OCI-LY7 (cell line): ENCODE measurements at regions not wholly inside any gene's neighbourhood (a gene's known extent, or its start where the extent isn't known, plus 50 kb on each side); places are given as distances from the start of the nearest gene placed in this dataset.

Source experiments
- BruUV-seq: library from RNA; stranded (reverse); fragments of 400-500 nt; replicated peaks from 2 replicates; lab custom pipeline; 2021; lab: Mats Ljungman, UMichigan
- CTCF ChIA-PET: fragments of 300-600 bp; sonication (Branson Sonifier 250); formaldehyde crosslinking; loops from one replicate; lab custom pipeline; 2022; ENCODE audit warnings: antibody characterized with exemption; ENCODE audit not compliant: unreplicated experiment; lab: Charles Lee
- POLR2A ChIA-PET: fragments of 300-600 bp; sonication (Branson Sonifier 250); formaldehyde crosslinking; loops from one replicate; lab custom pipeline; 2022; ENCODE audit warnings: antibody characterized with exemption; lab: Charles Lee
- DNase-seq: peaks from one replicate; pipeline ENCODE4 v3.0.0-alpha.2; 2015; ENCODE audit warnings: low spot score
- H2AFZ ChIP-seq: fragments of 200-600 bp; sonication (generic), shearing (Covaris generic); 2 replicates; pipeline ENCODE4 v1.6.1; 2014; ENCODE audit warnings: mild to moderate bottlenecking, antibody characterized with exemption, low read length, moderate library complexity
- H3K27ac ChIP-seq: fragments of 200-600 bp; sonication (generic); 2 replicates; pipeline ENCODE4 v1.5.1; 2014; ENCODE audit warnings: mixed run types, low read depth, mild to moderate bottlenecking, moderate library complexity, low read length, inconsistent platforms; ENCODE audit not compliant: poor library complexity, severe bottlenecking
- H3K36me3 ChIP-seq: fragments of 200-600 bp; sonication (generic); 2 replicates; pipeline ENCODE4 v1.6.1; 2014; ENCODE audit warnings: mild to moderate bottlenecking, antibody characterized with exemption, low read length, moderate library complexity, mixed read lengths; ENCODE audit not compliant: insufficient read depth
- H3K4me1 ChIP-seq: fragments of 200-600 bp; sonication (generic); 2 replicates; pipeline ENCODE4 v1.5.1; 2014; ENCODE audit warnings: mild to moderate bottlenecking, low read length; ENCODE audit not compliant: insufficient read depth, poor library complexity, severe bottlenecking
- H3K4me2 ChIP-seq: fragments of 200-600 bp; sonication (generic); 2 replicates; pipeline ENCODE4 v1.6.1; 2014; ENCODE audit warnings: mild to moderate bottlenecking, low read length
- H3K4me3 ChIP-seq: fragments of 200-600 bp; sonication (generic); 2 replicates; pipeline ENCODE4 v1.5.1; 2014; ENCODE audit warnings: mild to moderate bottlenecking, low read depth, low read length; ENCODE audit not compliant: poor library complexity, severe bottlenecking
- H3K79me2 ChIP-seq: fragments of 200-600 bp; sonication (generic); 2 replicates; pipeline ENCODE4 v1.6.1; 2016; ENCODE audit warnings: low read depth, mild to moderate bottlenecking, low read length, moderate library complexity, mixed read lengths; ENCODE audit not compliant: insufficient read depth
- H3K9me2 ChIP-seq: fragments of 200-600 bp; sonication (generic); 2 replicates; pipeline ENCODE4 v1.6.1; 2016; ENCODE audit warnings: mild to moderate bottlenecking, low read length, mixed read lengths; ENCODE audit not compliant: insufficient read depth
- H3K9me3 ChIP-seq: fragments of 200-600 bp; sonication (generic); 2 replicates; pipeline ENCODE4 v1.6.1; 2014; ENCODE audit warnings: mild to moderate bottlenecking, mixed run types, low read length, mixed read lengths
- H4K20me1 ChIP-seq: fragments of 200-600 bp; sonication (generic); 2 replicates; pipeline ENCODE4 v1.6.1; 2014; ENCODE audit warnings: mild to moderate bottlenecking, antibody characterized with exemption, low read length, moderate library complexity, mixed read lengths; ENCODE audit not compliant: insufficient read depth
- CTCF ChIP-seq: fragments of 200-600 bp; sonication (generic); conservative IDR thresholded peaks from 2 replicates; pipeline ENCODE4 v1.5.1; 2014; ENCODE audit warnings: mild to moderate bottlenecking, antibody characterized with exemption, low read length, moderate library complexity, mixed read lengths
- EZH2phosphoT487 ChIP-seq: fragments of 200-600 bp; sonication (generic); IDR thresholded peaks from 2 replicates; pipeline ENCODE4 v1.6.1; 2018; ENCODE audit warnings: low read depth, borderline replicate concordance, mild to moderate bottlenecking, mixed run types, antibody characterized with exemption, low read length, moderate library complexity, mixed read lengths
- intact Hi-C: fragments of 100-400 bp; cut with micrococcal nuclease; formaldehyde crosslinking; loops from one replicate; pipeline ENCODE4 v1.10.0; 2022; ENCODE audit not compliant: unreplicated experiment

- H3K79me2 ChIP-seq, result no peaks in the 10 kb centered on the region
Measured at GRCh38 chr20:6559791-6560190, 207.7 kb upstream of the BMP2 start.

GRCh38 chr20:6558341-6558740, 209.1 kb upstream of the BMP2 start:
- Histone ChIP-seq H3K4me2 (no peak overlapping the region), H3K4me3 (no peak overlapping the region), H3K4me1 (no peaks in the 10 kb centered on the region), H3K36me3 (no peaks in the 10 kb centered on the region), H4K20me1 (no peaks in the 10 kb centered on the region), H2AFZ (no peak overlapping the region), H3K27ac (no peak overlapping the region), H3K79me2 (no peaks in the 10 kb centered on the region), H3K9me2 (no peaks in the 10 kb centered on the region), H3K9me3 (no peaks in the 10 kb centered on the region)
- POLR2A ChIA-PET, result no interaction called here
- no TSS peak for BruUV-seq
- TF ChIP-seq EZH2phosphoT487, result no peak
- TF ChIP-seq CTCF, result no peak
- DNase-seq, result no peak
- intact Hi-C loops, result no loop called here
- CTCF ChIA-PET, result no interaction called here

More at GRCh38 chr20:6559791-6560190, 207.7 kb upstream of the BMP2 start:
- Histone ChIP-seq H3K4me1 (no peaks in the 10 kb centered on the region), H3K9me2 (no peaks in the 10 kb centered on the region), H3K36me3 (no peaks in the 10 kb centered on the region), H3K4me2 (no peak overlapping the region), H3K4me3 (no peak overlapping the region), H3K27ac (no peak overlapping the region), H4K20me1 (no peaks in the 10 kb centered on the region), H3K9me3 (no peaks in the 10 kb centered on the region), H2AFZ (no peak overlapping the region)
- TF ChIP-seq CTCF, result no peak
- TF ChIP-seq EZH2phosphoT487, result no peak
- POLR2A ChIA-PET, result no interaction called here
- CTCF ChIA-PET, result no interaction called here
- no peak for DNase-seq
- intact Hi-C loops, result no loop called here
- BruUV-seq, result no TSS peak

- no TSS peak for BruUV-seq
- CTCF ChIA-PET, result no interaction called here
- no peaks in the 10 kb centered on the region for H3K36me3 ChIP-seq
- TF ChIP-seq CTCF, result no peak
- no peak for TF ChIP-seq EZH2phosphoT487
- POLR2A ChIA-PET, result interaction anchor here (1.1 kb wide), 1 partner anchor 10 kb away, joined by 4 read pairs; no protein-coding TSS in a partner anchor
- no peaks in the 10 kb centered on the region for H4K20me1 ChIP-seq
- intact Hi-C loops, result no loop called here
- no peaks in the 10 kb centered on the region for H3K9me2 ChIP-seq
- H2AFZ ChIP-seq, result no peak overlapping the region
- no peaks in the 10 kb centered on the region for H3K9me3 ChIP-seq
- no peak overlapping the region for H3K4me3 ChIP-seq
- no peak for DNase-seq
- H3K27ac ChIP-seq, result no peak overlapping the region
- no peak overlapping the region for H3K4me2 ChIP-seq
- no peaks in the 10 kb centered on the region for H3K79me2 ChIP-seq
- no peaks in the 10 kb centered on the region for H3K4me1 ChIP-seq
Measured at GRCh38 chr20:6533761-6534479, 233.6 kb upstream of the BMP2 start.
